ENCODE measurements at regions not wholly inside any gene's neighbourhood (a gene's known extent, or its start where the extent isn't known, plus 50 kb on each side); places are given as distances from the start of the nearest gene placed in this dataset.

GRCh38 chr4:160021870-160022269 is 919.0 kb downstream of the RAPGEF2 start:
- Mint-ChIP-seq H3K4me1 (ENCODE audit: low read depth) (no peaks in the 10 kb centered on the region), H3K4me3 (no peak overlapping the region), H3K27ac (no peak overlapping the region), H3K36me3 (ENCODE audit: low read depth) (no peaks in the 10 kb centered on the region), H3K27me3 (ENCODE audit: insufficient read depth) (peaks cover 1% of the 10 kb centered on the region; the same call in 1 of the 2 replicates), H3K9me3 (peaks cover 27% of the 10 kb centered on the region)
- no peak for DNase-seq
- TF ChIP-seq CTCF (IDR thresholded peaks at IDR 0.05) = no peak

GRCh38 chr4:160026721-160027120 is 923.8 kb downstream of the RAPGEF2 start:
- TF ChIP-seq CTCF (IDR thresholded peaks at IDR 0.05) = no peak
- Mint-ChIP-seq H3K27ac (no peak overlapping the region), H3K4me1 (ENCODE audit: low read depth) (no peaks in the 10 kb centered on the region), H3K27me3 (ENCODE audit: insufficient read depth) (no peaks in the 10 kb centered on the region), H3K36me3 (ENCODE audit: low read depth) (no peaks in the 10 kb centered on the region), H3K9me3 (peaks cover 31% of the 10 kb centered on the region), H3K4me3 (no peak overlapping the region)
- DNase-seq = no peak

- no peak for TF ChIP-seq CTCF (IDR thresholded peaks at IDR 0.05)
- Mint-ChIP-seq H3K9me3 (peaks cover 17% of the 10 kb centered on the region), H3K27me3 (ENCODE audit: insufficient read depth) (no peaks in the 10 kb centered on the region), H3K4me3 (no peak overlapping the region), H3K36me3 (ENCODE audit: low read depth) (no peaks in the 10 kb centered on the region; the same call in 1 of the 2 replicates), H3K27ac (no peak overlapping the region), H3K4me1 (ENCODE audit: low read depth) (no peaks in the 10 kb centered on the region)
- DNase-seq = no peak
Measured at GRCh38 chr4:160034501-160034900, 931.6 kb downstream of the RAPGEF2 start.

GRCh38 chr4:160038615-160039014 is 935.7 kb downstream of the RAPGEF2 start:
- Mint-ChIP-seq H3K4me3 (no peak overlapping the region), H3K27me3 (ENCODE audit: insufficient read depth) (no peaks in the 10 kb centered on the region), H3K36me3 (ENCODE audit: low read depth) (no peaks in the 10 kb centered on the region; the same call in 1 of the 2 replicates), H3K27ac (no peak overlapping the region), H3K4me1 (ENCODE audit: low read depth) (no peaks in the 10 kb centered on the region), H3K9me3 (peaks cover 20% of the 10 kb centered on the region)
- DNase-seq = no peak
- TF ChIP-seq CTCF (IDR thresholded peaks at IDR 0.05) = no peak

- no peaks in the 10 kb centered on the region for H3K4me1 Mint-ChIP-seq (ENCODE audit: low read depth)
- no peak overlapping the region for H3K27ac Mint-ChIP-seq
- no peaks in the 10 kb centered on the region for H3K27me3 Mint-ChIP-seq (ENCODE audit: insufficient read depth)
- no peak for DNase-seq
- H3K36me3 Mint-ChIP-seq (ENCODE audit: low read depth) = no peaks in the 10 kb centered on the region; the same call in 1 of the 2 replicates
- no peak for TF ChIP-seq CTCF (IDR thresholded peaks at IDR 0.05)
- H3K4me3 Mint-ChIP-seq = no peak overlapping the region
- H3K9me3 Mint-ChIP-seq = peaks cover 26% of the 10 kb centered on the region
Measured at GRCh38 chr4:160044693-160045092, 941.8 kb downstream of the RAPGEF2 start.
